ENCODE measurements at regions not wholly inside any gene's neighbourhood (a gene's known extent, or its start where the extent isn't known, plus 50 kb on each side); places are given as distances from the start of the nearest gene placed in this dataset.

GRCh38 chr1:111568160-111568647 is 51.4 kb upstream of the RAP1A start:
- TF ChIP-seq POLR2A (IDR thresholded peaks at IDR 0.05; ENCODE audit: low read depth, low read length) (no peak), SPI1 (IDR thresholded peaks at IDR 0.05; ENCODE audit: low read depth, low read length) (no peak), POLR2AphosphoS5 (IDR thresholded peaks at IDR 0.05; ENCODE audit: low read depth, low read length) (no peak)

Data from GM12891 (cell line).